ENCODE measurements at regions not wholly inside any gene's neighbourhood (a gene's known extent, or its start where the extent isn't known, plus 50 kb on each side); places are given as distances from the start of the nearest gene placed in this dataset.

DNA sequence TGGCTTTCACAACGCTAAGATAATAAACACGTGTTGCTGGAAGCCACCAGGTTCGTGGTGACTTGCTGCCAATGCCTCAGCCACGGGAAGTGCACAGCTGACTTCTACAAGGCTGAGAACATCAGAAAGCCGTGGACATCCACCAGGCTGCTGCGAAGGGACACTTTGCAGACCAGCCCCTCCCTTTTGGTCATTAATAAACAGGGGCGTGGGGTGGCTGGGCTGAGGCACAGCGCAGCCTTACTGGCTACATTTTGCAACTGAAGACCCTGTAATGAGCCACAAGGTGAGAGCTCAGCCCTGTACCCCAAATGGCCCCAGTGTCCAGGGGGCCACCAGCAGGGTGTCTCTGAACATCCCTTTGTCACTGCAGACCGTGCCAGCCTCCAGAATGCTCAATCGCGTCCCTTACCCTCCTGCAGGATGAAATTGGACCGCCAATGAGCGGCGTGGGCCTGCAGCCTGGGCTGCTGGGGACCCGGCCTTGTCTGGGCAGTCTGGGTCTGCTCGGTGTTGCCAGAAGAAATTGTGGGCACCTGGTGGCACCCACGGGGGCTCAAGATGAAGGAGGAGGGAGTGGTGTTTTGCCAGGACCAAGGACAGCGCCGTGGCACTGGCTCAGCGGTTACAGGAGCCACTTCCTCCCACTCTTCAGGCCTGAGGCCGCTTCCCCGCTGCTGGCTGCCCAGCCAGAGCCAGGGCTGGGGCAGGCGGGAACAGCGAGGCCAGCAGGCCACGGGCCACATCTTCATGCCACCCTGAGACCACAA lies 181.9 kb downstream of the CTTN start:
- Histone ChIP-seq H3K4me3 (no peak overlapping the region), H3K27ac (no peak overlapping the region)

GRCh38 chr11:70581991-70582885 lies 183.9 kb downstream of the CTTN start:
- H3K4me3 ChIP-seq: no peak overlapping the region
- H3K27ac ChIP-seq: no peak overlapping the region

- H3K4me3 ChIP-seq: no peak overlapping the region
- no peak overlapping the region for H3K27ac ChIP-seq
These were observed 184.7 kb downstream of the CTTN start for GRCh38 chr11:70582886-70583641.

DNA sequence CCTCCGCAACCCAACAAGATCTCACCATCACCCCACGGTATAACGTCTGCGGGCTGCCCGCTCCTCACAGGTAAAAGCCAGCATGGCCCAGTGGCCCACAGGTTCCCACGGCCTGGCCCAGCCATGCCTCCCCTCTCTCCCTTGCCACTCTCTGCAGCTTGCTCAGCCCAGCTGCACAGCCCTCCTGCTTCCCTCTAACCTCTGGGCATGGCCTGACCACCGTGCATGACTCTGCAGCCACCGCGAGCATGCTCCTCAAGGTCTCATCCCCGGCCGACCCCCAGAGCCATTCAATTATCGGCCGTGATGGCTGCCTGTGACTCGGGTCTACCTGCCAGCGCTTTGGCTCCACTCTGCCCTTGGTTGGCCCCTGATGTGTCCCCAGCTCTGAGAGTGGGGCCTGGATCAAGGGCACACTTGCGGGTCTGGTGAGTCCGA lies 185.5 kb downstream of the CTTN start:
- Histone ChIP-seq H3K27ac (no peak overlapping the region), H3K4me3 (no peak overlapping the region)

DNA sequence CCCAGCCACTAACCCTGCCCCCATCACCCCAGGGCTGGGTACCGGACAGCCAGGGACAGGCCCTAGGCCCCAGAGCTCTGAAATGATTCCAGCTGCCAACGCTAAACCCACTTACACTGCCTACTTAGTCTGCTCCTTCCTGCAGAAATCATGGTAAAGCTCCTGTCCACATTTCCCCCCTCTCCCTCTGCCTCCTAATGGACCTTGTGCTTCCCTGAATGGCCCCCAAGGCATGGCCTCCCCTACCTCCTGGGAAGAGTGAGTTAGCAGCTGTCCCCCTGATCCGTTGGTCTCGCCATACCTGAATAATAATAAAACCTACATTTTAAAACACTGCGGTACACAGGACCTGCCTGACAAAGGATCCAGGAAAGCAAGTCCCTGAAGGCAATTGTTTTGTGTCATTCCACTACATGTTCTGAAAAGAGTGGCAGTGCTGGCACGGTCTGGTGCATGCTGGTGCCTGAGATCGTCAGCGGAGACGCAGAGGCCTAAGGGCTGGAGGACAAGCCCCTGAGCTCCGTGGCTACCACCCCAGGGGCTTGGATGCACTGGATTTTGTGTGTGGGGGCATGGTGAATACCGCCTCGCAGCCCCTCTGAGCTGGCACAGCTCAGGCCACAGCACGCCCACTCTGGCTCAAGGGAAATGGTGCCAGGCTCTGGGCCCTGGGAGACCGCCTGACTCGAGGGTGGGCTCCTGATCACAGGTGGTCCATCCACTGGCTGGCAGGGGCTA lies 186.3 kb downstream of the CTTN start:
- no peak overlapping the region for H3K4me3 ChIP-seq

GRCh38 chr11:70585236-70585545 lies 186.9 kb downstream of the CTTN start:
- H3K27ac ChIP-seq: no peak overlapping the region
- H3K4me3 ChIP-seq: no peak overlapping the region

More for the DNA sequence above, 186.3 kb downstream of the CTTN start:
- no peak overlapping the region for H3K27ac ChIP-seq

- Histone ChIP-seq H3K4me3 (no peak overlapping the region), H3K27ac (no peak overlapping the region)
These were observed 188.1 kb downstream of the CTTN start for GRCh38 chr11:70586261-70587074.

DNA sequence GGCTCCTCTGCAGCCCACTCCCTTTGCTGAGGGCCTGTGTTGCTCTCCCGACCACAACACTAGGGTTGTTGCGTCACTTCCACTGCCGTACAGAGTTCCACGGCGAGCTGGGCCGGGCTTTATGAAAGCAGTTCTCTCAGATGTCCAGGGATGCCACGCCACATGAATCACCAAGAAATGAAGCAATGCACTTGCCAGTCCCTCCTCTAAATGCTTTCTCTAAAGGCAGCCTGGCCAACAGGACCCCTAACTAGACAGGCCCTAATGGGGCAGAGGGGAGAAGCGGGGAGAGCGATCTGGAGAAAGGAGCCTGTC lies 188.7 kb downstream of the CTTN start:
- Histone ChIP-seq H3K27ac (no peak overlapping the region), H3K4me3 (no peak overlapping the region)

DNA sequence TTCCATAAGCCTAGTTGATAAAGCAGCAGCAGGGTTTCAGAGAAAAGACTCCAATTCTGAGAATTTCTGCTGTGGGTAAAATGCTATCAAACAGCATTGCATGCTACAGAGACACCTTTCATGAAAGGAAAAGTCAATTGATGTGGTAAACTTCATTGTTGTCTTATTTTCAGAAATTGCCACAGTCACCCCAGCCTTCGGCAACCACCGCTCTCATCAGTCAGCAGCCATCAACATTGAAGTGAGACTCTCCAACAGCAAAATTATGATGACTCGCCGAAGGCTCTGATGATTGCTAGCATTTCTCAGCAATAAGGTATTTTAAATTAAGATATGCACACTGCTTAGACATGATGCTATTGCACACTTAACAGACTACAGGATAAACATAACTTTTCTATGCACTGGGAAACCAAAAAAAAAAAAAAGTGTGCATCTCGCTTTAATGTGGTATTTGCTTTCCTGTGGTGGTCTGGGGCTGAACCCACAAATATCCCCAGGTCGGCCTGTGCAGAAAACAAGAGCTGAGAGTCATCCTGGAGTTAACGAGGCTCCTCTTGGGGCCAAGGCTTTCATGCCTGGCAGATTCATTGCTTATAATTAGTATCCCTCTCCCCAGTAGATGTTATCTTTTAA lies 192.1 kb downstream of the CTTN start:
- Histone ChIP-seq H3K4me3 (no peak overlapping the region), H3K27ac (no peak overlapping the region)

DNA sequence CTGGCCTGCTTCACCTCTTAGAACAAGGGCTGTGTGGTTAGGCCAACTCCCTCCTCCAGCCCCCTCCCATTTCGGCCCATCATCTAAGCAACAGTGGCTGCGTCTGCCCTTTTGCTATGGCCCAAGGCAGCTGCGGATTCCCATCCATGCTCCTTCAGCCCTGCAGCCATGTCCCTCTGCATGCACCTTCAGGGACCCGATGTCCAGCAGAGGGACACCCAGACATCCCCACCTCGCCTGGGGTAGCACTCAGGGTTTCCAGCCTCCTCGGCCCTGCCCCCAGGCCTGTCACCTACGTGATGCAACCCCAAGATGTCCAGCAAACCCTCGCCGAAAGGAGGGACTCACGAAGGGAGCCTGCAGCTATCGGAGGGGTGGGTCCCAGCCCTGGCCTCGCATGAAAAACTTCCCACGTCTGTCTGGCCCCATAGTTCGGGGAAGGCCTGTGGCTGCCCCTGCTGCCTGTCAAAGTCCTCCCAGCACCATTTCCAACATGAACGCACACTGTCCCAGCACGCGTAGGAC lies 194.4 kb downstream of the CTTN start:
- H3K4me3 ChIP-seq: no peak overlapping the region
- H3K27ac ChIP-seq: no peak overlapping the region

DNA sequence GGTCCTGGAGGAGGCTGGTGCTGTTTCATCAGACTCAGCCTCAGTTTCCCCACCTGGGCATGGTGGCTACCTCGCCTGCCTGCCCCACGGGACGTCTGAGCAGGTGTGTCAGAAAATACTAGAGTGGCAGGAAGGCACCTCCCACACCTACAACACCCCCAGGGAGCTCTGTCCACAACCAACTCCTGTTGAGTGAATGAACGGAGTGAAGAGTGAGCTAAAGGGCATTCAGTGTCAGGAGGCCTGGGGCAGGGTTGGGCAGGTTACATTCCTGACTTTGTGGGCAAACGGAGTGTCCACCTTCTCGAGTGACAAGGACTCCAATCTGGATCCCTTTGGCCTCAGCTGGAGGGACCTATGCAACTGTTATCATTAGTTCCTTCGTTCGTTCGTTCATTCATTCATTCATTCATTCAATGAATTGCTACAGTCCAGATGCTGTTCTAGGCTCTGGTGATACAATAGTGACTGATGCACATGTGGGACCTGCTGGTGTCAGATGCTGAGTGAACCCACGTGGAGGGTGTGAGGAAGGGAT lies 195.2 kb downstream of the CTTN start:
- Histone ChIP-seq H3K4me3 (no peak overlapping the region), H3K27ac (no peak overlapping the region)

DNA sequence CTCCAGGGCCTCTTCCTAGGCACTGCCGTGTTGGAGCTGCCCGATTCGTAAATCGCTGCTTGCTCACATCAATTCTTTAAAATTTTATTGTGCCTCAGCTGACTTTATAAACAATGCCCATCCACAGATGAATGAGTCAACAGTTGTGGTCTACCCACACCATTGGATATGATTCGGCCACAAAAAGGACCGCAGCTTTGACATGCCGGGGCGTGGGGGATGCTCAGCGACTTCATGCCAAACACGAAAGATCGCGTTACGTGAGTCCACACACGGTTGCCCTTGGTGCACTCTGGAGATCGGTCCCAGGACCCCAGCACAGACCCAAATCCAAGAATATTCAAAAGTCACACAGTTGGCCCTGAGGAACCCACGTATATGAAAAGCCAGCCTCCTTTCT lies 195.7 kb downstream of the CTTN start:
- no peak overlapping the region for H3K27ac ChIP-seq
- H3K4me3 ChIP-seq: no peak overlapping the region

DNA sequence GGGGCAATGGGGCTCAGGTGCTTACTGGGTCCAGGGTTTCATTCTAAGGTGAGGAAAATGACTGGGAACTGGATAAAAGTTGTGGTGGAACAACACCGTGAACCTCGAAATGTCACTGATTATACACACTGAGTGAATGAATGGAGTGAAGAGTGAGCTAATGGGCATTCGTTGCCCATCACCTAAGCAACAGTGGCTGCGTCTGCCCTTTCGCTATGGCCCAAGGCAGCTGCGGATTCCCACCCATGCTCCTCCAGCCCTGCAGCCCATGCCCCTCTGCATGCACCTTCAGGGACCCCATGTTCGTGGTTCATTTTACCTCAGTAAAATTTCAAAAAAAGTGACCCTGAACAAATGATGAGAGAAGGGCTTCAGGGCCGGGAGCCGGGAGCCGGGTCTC lies 196.3 kb downstream of the CTTN start:
- no peak overlapping the region for H3K4me3 ChIP-seq
- no peak overlapping the region for H3K27ac ChIP-seq

GRCh38 chr11:70595016-70595415 lies 196.7 kb downstream of the CTTN start:
- no peak overlapping the region for H3K4me3 ChIP-seq
- no peak overlapping the region for H3K27ac ChIP-seq

GRCh38 chr11:70595452-70595851 lies 197.1 kb downstream of the CTTN start:
- no peak overlapping the region for H3K4me3 ChIP-seq
- H3K27ac ChIP-seq: no peak overlapping the region

- no peak overlapping the region for H3K27ac ChIP-seq
- H3K4me3 ChIP-seq: no peak overlapping the region
These were observed 197.8 kb downstream of the CTTN start for GRCh38 chr11:70596091-70596490.

DNA sequence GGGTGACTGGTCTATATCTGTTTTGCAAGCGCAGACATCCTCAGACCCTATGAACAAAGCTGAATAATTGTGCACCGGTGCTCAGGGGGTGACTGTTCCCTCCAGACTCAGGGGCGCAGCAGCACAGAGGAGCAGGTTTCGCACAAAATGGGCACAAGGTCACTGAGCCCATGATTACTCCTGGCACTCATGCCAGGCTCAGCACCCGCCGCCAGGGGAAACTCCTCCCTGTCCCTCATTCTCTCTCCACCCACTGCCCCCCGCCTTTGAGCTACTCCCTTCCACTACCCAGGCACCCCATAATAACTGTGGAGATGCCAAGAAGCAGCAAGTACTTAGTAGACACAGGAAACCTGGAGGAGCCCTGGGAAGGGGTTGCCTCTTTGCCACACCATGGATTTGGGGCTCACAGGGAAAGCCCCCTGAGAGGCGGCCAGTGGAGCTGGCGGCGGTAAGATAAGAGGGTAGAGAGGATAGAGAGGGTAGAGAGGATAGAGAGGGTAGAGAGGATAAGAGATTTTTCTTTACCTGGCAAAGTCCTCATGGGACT lies 198.8 kb downstream of the CTTN start:
- no peak overlapping the region for H3K27ac ChIP-seq

More for the DNA sequence above, 198.8 kb downstream of the CTTN start:
- H3K4me3 ChIP-seq: no peak overlapping the region
